Lung (tissue), 11 donors: ENCODE measurements at regions not wholly inside any gene's neighbourhood (a gene's known extent, or its start where the extent isn't known, plus 50 kb on each side); places are given as distances from the start of the nearest gene placed in this dataset.

Experiments
- ATAC-seq: fragments of 200-7000 bp; cut with Tn5 transposase; one replicate; pipeline ENCODE4 v1.9.1; 2020; ENCODE audit warnings: moderate number of reproducible peaks; ENCODE audit not compliant: insufficient read depth, low FRiP score
- DNase-seq, 3 donors: peaks; one replicate each; pipeline ENCODE4 v3.0.0-alpha.2; 2013 to 2017
- H3K27ac ChIP-seq, 2 donors: one replicate each; pipeline ENCODE4 v1.5.1; 2013; ENCODE audit warnings: mild to moderate bottlenecking in 2 of 2, moderate library complexity in 2 of 2, control low read depth in 1 of 2, inconsistent platforms in 1 of 2, low read depth in 1 of 2, low read length in 1 of 2
- H3K27me3 ChIP-seq, 3 donors: one replicate each; pipeline ENCODE4 v1.5.1; 2013; ENCODE audit warnings: low read length in 2 of 3; ENCODE audit not compliant: control insufficient read depth in 3 of 3, insufficient read depth in 3 of 3
- H3K36me3 ChIP-seq, 4 donors: one replicate each; pipeline ENCODE4 v1.5.1; 2013; ENCODE audit warnings: low read length in 4 of 4, mild to moderate bottlenecking in 1 of 4, moderate library complexity in 1 of 4; ENCODE audit not compliant: control insufficient read depth in 4 of 4, insufficient read depth in 4 of 4
- H3K4me1 ChIP-seq, 5 donors: one replicate each; pipeline ENCODE4 v1.5.1; 2013; ENCODE audit warnings: low read length in 5 of 5, mild to moderate bottlenecking in 2 of 5, moderate library complexity in 1 of 5; ENCODE audit not compliant: control insufficient read depth in 5 of 5, insufficient read depth in 5 of 5
- H3K4me3 ChIP-seq: one replicate; pipeline ENCODE4 v1.5.1; 2013; ENCODE audit warnings: mild to moderate bottlenecking, control low read depth, moderate library complexity
- H3K9ac ChIP-seq, 2 donors: one replicate each; pipeline ENCODE4 v1.5.1; 2013; ENCODE audit warnings: low read length in 2 of 2, control low read depth in 1 of 2; ENCODE audit not compliant: insufficient read depth in 1 of 2
- H3K9me3 ChIP-seq, 4 donors: one replicate each; pipeline ENCODE4 v1.5.1; 2013; ENCODE audit warnings: low read length in 3 of 4, mild to moderate bottlenecking in 1 of 4, moderate library complexity in 1 of 4; ENCODE audit not compliant: control insufficient read depth in 4 of 4, insufficient read depth in 3 of 4
- WGBS, 2 donors: extraction: QIAGEN DNeasy Blood & Tissue Kit; methylation state at CpG; one replicate each; pipeline ENCODE4 v1.1.7; 2013; 5-methylcytosine and 5-hydroxymethylcytosine counted together
- TF ChIP-seq, protein P1 (sequence below): IDR thresholded peaks from 2 replicates; pipeline ENCODE4 v1.5.1; 2012; ENCODE audit warnings: mild to moderate bottlenecking; ENCODE audit errors: control extremely low read depth, extremely low read depth
- donor health status: control.
- donor health status: control.
- donor health status: Bipolar disorder and iron deficiency.
- donor health status: healthy.
- donor health status: DM: yes; HTN: yes; CAD: no.

DNA sequence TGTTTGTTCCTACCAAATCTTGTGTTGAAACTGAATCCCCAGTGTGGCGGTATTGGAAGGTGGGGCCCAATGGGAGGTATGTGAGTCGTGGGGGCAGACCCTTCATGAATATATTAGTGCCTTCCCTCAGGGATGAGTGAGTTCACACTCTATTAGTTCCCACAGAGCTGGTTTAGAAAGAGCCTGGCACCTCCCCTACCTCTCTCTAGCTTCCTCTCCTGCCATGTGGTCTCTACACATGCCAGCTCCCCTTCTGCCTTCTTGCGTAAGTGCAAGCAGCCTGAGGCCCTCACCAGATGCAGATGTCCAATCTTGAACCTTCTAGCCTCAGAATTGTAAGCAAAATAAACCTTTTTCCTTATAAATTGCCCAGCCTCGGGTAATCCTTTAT lies 105.8 kb downstream of the SPTSSA start:
- no peak overlapping the region for H3K9ac ChIP-seq
- no peak for ATAC-seq
- H3K4me1 ChIP-seq = no peaks in the 10 kb centered on the region
- H3K9me3 ChIP-seq = no peaks in the 10 kb centered on the region
- no peaks in the 10 kb centered on the region for H3K27me3 ChIP-seq
- H3K27ac ChIP-seq = peak overlapping the region in 1 of 2 donors; percentile 16
- H3K4me3 ChIP-seq = no peak overlapping the region
- 59 to 81% methylated on average over 4 of the region's 4 CpGs for WGBS, 2 donors
- no peak for DNase-seq
- H3K36me3 ChIP-seq = no peaks in the 10 kb centered on the region
- TF ChIP-seq, protein P1, sequence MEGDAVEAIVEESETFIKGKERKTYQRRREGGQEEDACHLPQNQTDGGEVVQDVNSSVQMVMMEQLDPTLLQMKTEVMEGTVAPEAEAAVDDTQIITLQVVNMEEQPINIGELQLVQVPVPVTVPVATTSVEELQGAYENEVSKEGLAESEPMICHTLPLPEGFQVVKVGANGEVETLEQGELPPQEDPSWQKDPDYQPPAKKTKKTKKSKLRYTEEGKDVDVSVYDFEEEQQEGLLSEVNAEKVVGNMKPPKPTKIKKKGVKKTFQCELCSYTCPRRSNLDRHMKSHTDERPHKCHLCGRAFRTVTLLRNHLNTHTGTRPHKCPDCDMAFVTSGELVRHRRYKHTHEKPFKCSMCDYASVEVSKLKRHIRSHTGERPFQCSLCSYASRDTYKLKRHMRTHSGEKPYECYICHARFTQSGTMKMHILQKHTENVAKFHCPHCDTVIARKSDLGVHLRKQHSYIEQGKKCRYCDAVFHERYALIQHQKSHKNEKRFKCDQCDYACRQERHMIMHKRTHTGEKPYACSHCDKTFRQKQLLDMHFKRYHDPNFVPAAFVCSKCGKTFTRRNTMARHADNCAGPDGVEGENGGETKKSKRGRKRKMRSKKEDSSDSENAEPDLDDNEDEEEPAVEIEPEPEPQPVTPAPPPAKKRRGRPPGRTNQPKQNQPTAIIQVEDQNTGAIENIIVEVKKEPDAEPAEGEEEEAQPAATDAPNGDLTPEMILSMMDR = no peak

DNA sequence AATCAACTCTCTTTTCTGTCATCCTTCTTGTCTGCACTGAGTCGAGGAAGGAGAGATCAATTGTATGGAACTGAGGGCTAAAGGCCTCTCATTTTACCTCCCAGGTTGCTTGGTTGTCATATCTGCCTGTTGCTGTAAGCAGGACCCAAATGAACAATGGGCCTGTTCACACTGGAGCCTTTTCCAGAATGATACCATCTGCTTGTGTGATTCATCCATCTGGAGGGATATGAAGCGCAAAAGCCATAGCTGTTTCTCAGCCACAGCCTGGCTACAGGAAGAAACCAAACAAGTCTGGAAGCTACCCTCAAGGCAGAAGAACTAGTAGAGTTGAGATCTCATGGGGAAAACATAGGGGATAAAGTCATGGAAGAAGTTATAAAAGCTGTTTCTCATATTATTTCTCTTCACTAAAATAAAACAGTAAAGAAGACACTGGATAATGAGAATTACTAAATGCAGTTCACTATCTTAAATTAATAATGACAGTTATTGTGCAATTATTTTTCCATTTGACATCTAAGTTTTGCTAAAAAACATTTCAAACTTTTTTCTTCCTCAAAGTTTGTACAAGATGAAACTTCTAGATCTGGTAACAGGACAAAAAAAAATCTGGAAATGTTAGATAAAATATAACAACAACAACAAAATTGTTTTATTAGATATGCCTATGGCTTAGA lies 106.3 kb downstream of the SPTSSA start:
- H3K4me3 ChIP-seq = no peak overlapping the region
- H3K9me3 ChIP-seq = no peaks in the 10 kb centered on the region
- DNase-seq = no peak
- WGBS, 2 donors = 89 to 94% methylated on average over 2 of the region's 2 CpGs
- H3K36me3 ChIP-seq = no peaks in the 10 kb centered on the region
- no peaks in the 10 kb centered on the region for H3K27me3 ChIP-seq
- H3K9ac ChIP-seq = no peak overlapping the region
- H3K4me1 ChIP-seq = no peaks in the 10 kb centered on the region
- ATAC-seq = no peak
- peak overlapping the region in 1 of 2 donors; percentile 12 for H3K27ac ChIP-seq
- TF ChIP-seq, protein P1 = no peak

DNA sequence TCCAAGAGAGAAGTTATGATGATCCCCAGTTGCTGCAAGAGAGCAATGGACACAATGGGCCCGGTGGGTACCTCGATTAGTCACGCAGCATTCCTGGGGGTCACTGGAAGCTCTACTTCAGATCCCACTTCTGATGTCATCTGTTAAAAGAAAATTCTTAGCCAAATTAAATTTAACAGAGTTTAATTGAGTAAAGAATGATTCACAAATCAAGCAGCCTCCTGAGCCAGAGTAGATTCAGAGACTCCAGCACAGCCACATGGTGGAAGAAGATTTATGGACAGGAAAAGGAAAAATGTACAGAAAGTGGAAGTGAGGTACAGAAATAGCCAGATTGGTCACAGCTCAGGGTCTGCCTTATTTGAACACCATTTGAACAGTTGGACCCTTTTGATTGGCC lies 107.5 kb downstream of the SPTSSA start:
- TF ChIP-seq, protein P1 = no peak
- no peak overlapping the region for H3K4me3 ChIP-seq
- no peaks in the 10 kb centered on the region for H3K4me1 ChIP-seq
- H3K36me3 ChIP-seq = no peaks in the 10 kb centered on the region
- no peaks in the 10 kb centered on the region for H3K9me3 ChIP-seq
- ATAC-seq (no peak), DNase-seq (no peak)
- H3K27ac ChIP-seq = no peak overlapping the region
- WGBS, 2 donors = 96 to 98% methylated on average over 3 of the region's 3 CpGs
- no peak overlapping the region for H3K9ac ChIP-seq
- H3K27me3 ChIP-seq = no peaks in the 10 kb centered on the region

DNA sequence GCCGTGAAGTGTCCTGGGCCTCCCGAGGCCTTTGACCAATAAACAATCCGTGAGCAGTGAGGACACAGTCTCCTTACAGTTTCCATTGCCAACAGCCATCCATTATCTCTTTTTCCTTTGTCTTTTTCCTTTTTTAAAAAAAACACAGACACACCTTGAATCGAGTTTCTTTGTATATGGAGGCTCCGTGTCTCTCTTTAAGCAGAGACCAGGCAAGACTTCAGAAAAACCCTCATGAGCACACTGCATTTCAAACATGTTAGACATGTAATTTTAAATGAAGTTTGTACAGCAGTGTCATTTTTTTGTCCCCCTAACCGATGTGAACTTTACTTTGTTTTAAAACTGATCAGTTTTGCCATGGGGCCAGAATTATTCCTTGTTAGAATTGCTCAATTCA lies 111.1 kb downstream of the SPTSSA start:
- Histone ChIP-seq H3K4me3 (no peak overlapping the region), H3K27me3 (no peaks in the 10 kb centered on the region), H3K27ac (no peak overlapping the region), H3K36me3 (no peaks in the 10 kb centered on the region), H3K4me1 (no peaks in the 10 kb centered on the region), H3K9me3 (peaks cover 0 to 4% (median 2%) of the 10 kb centered on the region in 4 donors), H3K9ac (no peak overlapping the region)
- DNase-seq (no peak), ATAC-seq (no peak)
- 83 to 92% methylated on average over 6 of the region's 6 CpGs for WGBS, 2 donors
- TF ChIP-seq, protein P1 = no peak
